ENCODE measurements at regions not wholly inside any gene's neighbourhood (a gene's known extent, or its start where the extent isn't known, plus 50 kb on each side); places are given as distances from the start of the nearest gene placed in this dataset.
A peak's percentile ranks its signal among the peaks of the same experiment; 100 is the strongest.
"Not testable (repeated sequence)": the region's sequence is repeated elsewhere in the genome, so short reads cannot be mapped to it uniquely, and the experiment has no call there.

DNA sequence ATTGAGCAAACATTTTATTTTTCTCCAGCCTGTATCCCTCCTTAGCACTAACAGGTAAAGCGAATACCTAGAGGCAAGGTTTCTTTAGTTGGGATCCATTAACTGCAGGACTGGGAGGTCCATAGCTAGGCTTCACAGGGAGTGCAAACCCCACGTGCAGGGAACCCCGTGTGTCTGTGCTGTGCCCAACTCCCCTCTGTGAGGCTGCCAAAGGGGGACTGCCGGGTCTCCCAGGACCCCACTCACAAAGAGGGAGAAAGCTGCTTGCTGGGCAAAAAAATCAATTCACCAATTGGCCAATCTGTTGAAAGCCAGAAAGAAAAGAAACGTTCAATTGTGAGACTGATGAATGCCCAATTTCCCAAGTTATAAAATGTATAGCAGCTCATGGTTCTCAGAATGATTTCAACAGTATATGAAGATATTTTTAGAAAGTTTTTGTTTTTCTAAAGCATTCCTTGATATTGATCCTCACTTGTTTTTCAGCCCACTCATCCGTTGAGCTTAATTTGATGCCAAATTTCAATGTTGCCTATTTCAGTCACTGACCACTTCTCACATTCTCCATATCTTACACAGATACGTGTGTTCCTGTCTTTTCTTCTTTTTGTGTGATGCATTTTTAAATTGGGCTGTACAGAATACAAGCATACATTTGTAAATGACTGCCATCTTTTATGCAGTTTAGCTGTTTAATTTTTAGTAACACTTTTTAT, 202.7 kb upstream of the PRSS58 start:
- no peak for DNase-seq

DNA sequence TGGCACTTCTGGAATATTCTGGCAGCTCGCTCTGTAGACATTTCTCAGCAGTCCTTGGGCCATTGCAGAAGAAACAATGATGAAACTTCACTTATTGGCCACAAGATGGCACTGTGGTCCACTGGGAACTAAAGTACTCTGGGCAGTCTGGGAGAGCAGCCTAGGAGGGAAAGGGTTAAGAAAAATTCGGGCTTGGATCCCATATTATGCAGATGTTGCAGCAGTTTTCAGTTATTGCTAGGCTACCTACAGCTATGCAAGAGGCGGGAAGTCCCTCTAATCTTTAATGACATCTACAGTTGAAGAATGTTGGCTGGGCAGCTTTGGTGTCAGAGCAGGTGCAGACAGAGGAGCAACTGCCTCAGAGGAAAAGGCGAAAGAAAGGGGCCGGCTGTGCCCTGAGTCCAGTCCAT, 201.7 kb upstream of the PRSS58 start:
- peak; percentile 29 for DNase-seq

DNA sequence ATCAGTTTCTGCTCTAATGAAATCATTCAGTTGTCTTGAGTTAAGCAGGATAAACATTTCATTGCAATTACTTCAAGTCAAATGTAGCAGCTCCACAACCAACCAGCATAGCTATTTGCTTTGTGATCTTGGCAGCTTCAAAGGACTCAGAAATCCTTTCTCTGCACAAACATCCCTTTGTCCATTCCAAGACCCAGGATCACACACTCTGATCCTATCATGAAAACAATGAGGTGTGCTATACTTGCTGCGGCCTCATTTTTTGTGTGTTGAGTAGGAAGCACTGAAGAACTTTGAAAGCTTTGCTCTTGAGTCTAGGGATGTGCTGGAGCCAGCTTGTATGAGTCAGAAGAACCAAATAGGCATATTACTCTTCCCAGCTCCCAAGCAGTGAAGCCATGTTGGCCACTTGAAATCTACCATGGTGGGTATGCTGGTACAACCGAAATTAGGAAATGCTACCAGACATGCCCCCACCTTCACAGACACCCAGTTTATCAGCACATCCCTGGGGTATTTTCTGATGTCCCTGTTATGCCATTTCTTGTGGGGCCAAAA, 199.4 kb upstream of the PRSS58 start:
- no peak for DNase-seq

DNA sequence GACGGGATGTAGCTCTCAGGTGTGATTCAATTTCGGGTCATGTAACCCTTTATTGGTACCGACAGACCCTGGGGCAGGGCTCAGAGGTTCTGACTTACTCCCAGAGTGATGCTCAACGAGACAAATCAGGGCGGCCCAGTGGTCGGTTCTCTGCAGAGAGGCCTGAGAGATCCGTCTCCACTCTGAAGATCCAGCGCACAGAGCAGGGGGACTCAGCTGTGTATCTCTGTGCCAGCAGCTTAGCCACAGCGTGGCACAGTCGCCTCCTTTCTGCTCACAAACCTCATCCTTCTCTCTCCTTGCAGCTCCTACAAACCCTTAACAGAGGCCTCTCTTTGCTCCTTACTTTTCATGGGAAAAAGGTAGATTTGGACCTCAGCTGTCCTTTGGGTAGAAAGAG, 197.5 kb upstream of the PRSS58 start:
- no peak for DNase-seq

DNA sequence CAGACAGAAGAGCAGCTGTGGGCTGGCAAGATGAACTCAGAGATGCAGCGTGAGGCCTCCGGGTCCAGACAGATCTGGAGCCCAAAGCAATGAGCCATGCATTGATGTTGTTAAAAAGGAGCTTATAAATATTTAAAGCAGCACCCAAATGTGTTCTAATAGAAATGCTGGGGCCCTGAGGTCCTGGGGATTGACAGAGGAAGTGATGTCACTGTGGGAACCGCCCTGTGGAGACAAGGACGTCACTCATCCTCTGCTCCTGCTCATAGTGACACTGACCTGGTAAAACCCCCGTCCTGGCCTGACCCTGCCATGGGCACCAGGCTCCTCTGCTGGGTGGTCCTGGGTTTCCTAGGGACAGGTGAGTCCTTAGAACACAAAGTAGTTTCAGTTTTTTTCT, 197.0 kb upstream of the PRSS58 start:
- DNase-seq: no peak

DNA sequence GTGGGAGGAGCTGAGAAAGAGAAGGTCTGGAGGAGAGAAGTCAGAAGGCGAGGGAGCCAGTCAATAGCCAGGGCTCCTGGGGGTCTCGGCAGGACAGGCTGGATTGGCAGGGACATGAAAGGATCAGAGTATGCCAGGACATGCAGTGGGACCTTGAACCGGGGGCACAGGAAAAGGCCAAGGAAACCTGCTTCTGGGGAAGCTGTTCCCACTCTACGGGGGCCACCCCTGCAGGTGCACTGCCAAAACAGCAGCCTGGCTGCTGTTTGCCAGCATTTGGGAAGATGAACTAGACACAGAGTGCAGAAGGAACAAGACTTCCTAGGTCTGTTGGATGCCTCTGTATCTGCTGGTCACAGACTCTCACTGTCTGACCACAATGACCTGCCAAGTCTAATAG, 194.9 kb upstream of the PRSS58 start:
- no peak for DNase-seq

DNA sequence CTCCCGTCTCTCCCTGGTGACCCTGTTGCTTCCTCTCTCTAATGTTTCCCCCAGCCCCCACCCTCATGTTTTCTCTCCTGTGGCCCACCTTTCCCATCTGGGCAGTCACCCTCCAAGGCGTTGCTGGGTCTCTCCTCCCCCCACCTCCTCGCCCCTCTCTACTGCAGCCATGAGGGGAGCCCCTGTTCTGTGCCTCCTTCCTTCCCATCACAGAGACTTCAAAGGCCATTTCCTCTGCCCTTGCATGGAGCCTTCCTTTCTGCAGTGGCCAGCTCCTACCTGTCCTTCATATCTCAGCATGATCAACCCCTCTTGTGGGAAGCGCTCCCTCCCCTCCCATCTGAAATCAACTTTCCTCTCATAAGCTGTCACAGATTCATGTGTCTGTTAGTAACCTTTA, 194.0 kb upstream of the PRSS58 start:
- DNase-seq: no peak

DNA sequence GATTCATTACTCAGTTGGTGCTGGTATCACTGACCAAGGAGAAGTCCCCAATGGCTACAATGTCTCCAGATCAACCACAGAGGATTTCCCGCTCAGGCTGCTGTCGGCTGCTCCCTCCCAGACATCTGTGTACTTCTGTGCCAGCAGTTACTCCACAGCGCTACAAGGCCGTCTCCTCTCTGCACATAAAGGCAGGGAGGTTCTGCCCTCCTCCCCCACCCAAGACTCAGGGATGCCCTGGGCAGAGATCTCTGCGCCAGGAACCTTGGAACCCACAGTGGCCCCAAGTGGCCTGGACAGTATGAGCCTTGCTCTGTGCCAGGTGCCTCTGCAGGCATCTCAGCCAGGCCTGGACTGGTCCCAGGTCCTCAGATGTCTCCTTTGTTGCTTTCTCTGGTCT, 193.4 kb upstream of the PRSS58 start:
- DNase-seq: no peak

DNA sequence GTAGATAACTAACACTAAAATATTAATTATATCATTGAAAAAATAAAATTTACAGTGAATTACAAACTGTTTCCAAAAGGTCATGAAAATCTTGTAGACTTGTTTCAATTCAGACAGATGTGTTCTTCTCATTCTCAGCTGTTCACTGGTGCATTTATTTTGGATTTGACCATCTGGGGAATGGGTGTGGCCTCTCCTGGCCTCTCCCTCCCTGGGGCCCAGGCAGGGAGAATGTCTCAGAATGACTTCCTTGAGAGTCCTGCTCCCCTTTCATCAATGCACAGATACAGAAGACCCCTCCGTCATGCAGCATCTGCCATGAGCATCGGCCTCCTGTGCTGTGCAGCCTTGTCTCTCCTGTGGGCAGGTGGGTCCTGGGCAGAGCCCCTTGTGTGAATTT, 192.8 kb upstream of the PRSS58 start:
- no peak for DNase-seq

DNA sequence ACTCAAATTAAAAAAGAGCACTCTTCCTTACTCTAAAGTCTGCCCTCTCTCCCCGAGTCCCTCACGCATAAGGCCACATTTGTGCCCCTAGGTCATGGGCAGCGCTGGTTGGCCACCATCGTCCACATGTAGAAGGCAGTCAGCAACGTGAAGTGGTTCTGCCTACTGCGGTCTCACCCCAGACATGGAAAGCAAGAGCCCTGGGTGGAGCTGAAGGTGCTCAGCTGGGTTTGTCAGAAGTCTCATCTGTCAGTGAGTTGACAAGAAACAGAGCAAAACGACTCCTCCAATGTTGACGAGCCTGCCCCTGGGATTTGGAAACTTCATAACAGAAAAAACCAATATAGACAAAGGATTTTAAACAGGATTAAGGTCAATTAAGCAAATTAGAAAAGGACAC, 192.3 kb upstream of the PRSS58 start:
- no peak for DNase-seq

DNA sequence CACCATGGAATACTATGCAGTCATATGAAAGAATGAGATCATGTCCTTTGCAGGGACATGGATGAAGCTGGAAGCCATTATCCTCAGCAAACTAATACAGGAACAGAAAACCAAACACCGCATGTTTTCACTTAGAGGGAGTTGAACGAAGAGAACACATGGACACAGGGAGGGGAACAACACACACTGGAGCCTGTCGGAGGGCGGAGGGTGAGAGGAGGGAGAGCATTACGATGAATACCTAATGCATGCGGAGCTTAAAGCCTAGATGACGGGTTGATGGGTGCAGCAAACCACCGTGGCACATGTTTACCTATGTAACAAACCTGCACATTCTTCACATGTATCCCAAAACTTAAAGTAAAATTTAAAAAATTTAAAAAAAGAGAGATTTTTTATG, 191.0 kb upstream of the PRSS58 start:
- DNase-seq: not testable (repeated sequence)

DNA sequence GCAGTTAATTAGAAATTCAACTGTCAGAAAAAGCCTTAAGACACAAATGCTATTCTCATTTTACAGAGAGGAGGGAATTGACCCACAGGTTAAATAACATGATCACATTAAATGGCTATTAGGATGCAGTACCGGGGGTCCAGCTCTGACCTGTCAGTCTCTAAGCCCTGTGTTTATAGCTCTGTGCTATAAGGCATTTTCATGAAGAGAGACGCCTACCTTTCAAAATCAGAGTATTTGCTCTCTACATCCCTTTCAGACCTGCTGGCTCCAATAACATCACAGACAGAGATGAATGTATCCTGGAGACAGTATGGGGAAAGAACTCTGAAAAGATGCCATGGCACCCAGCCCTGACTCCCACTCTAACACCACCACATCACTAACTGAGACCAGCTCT, 189.9 kb upstream of the PRSS58 start:
- no peak for DNase-seq

DNA sequence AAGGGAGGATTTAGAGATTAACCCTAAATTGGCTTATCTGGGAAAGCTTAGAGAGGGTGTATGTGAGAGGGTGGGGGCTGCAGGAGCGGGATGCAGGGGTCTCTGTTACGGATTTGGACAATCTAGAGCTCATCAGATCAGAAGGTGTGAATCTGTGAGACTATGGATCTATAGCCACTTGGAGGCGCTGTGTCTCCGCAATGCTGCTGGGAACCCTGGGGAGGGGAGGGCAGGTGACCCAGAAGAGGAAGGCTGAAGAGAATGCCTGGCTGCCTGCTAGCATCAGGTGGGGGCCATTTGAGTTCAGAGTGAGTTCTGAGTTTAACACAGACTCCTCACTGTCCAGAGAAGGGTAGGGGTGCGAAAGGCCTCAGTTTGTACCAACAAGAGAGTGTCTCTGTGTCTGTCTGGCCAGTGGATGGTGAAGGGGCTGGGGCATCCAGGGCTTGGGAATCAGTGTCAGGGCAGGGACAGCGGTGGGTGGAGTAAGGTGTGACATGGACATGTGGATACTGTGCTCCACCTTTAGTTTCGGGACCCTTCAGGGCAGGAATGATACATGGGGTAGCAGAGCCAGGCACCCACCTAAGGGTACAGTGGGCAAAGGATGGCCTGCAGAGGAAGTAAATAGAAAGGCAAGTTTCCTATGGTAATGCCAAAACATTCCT, 187.3 kb upstream of the PRSS58 start:
- no peak for DNase-seq

DNA sequence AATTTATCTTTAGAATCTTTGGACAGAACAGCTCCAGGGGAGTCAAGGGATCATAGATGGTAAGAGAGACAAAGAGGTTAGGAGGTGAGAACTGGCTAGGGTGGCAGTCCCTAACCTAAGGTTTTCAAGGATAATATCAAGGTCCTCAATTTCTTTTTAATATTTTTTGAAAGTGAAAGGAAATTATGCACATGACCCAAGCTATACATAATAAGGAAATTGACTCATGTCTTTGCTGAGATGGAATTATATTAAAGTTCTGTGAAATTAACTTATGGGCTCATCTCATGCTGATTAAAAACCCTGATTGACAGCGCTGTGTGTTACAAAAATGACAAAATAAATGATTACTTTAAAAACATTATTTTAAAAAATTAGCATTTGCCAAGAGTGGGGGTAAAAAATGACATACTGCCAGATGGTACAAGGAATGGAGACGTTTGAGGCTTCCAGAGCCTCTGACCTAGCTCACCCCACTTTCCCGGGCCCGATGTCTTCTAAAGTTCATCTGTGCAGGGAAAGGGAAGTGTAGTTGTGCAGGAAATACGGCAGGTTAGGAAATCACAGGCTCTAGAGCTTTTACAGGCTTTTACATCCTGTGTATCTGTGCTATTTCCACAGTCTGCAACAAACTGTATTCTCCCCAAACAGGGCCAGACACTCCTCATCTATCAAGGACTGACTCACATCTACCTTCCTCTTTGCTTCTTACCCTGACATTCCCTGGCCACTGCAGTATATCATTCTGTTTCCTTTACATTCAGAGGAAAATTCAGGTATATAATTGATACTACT, 185.6 kb upstream of the PRSS58 start:
- DNase-seq: no peak

DNA sequence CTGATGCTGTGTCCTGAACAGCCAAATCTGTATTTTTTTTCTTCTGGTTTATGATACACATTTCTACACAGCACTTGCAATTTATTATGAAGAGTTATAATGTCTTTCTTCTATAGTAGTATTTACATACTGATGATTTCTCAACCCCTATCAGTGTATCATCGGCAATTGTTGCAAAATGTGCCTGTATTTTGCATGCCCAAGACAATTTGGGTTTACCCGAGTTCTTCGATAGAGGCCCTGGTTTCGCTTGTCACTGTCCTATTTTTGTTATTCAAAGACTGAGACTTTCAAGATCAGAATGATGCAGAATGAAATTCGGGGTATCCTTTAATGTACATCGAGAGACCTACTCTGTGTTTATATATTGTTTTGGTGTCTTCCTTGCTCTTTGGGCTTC, 184.5 kb upstream of the PRSS58 start:
- no peak for DNase-seq

DNA sequence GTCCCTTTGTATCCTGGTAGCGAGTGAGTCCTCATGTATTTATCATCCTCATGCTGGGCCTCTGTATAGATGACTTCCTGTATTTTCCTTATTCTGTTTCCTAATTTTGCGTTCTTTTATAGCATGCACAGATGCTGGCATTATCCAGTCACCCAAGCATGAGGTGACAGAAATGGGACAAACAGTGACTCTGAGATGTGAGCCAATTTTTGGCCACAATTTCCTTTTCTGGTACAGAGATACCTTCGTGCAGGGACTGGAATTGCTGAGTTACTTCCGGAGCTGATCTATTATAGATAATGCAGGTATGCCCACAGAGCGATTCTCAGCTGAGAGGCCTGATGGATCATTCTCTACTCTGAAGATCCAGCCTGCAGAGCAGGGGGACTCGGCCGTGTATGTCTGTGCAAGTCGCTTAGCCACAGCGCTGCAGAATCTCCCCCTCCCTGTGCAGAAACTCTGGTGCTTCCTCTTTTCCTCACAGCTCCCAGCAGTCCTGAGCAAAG, 183.1 kb upstream of the PRSS58 start:
- no peak for DNase-seq

DNA sequence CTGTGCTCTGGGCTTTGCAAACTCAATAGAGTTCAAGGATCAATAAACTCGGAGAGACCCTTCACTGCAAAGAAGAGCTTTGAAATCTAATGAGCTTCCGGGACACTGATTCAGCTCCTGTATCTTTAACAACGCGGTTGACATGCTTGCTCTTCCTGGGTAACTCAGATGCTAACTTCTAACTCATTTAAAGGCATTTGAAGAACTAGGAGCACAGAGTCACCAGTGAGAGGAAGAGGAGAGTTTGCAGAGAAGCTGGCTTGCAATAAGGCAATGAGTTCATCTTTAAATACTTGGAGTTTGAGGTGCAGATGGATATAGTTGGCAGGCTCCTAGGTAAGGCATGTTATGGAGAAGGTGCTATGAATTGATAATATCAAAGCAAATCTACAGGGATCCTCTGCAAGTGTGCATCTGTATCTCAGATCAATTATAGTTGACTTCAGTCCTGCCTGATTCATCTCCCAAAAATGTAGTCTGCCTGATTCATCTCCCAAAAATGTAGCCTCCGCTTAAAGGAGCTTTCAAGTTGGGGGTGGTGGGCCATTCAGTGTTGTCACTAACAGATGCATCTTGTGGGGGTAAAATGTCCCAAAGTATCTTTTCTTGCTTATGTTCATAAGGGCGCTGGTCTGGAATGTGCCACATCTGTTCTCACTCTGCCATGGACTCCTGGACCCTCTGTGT, 182.5 kb upstream of the PRSS58 start:
- DNase-seq: no peak

DNA sequence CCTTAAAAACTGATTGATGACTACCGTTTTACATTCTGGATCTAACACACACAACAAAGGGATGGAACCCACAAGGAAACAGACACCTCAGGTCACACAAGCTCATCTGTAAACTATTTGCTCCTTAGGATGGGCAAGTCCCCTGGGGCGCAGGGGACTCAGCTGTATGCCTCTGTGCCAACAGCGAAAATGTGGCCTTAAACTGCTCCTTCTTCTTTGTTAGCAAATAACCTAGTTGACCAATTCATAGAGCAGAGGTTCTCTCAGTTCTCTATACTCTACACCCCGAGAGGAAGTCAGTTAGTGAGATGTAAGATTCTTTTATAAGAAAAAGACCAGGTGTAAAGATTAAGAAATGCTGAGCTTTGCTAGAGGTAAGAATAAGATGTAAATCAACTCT, 181.9 kb upstream of the PRSS58 start:
- DNase-seq: no peak

DNA sequence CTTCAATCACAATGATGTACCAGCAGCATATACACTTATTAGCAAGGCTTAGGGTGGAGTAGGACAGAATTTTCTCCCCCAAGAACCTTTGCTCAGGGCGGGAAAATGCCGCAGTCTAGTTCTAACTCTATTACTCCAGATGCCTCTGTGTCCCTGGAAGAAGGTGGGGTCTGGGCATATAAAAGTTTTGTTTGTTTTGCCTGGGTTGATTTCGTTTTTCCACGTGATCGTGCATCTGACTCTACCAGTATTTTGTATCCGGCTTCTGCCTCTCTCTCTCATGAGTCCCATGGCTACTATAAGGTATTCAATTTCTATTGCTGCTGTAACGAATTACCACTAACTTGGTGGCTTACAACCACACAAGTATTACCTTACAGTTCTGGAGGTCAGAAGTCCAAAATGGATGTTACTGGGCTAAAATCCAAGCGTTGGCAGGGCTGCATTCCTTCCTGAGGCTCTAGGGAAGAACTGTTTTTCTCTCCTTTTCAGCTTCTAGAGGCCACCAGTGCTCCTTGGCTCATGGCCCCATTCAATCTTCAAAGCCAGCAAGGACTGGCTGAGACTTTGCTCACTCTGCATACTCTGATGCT, 181.2 kb upstream of the PRSS58 start:
- DNase-seq: no peak

DNA sequence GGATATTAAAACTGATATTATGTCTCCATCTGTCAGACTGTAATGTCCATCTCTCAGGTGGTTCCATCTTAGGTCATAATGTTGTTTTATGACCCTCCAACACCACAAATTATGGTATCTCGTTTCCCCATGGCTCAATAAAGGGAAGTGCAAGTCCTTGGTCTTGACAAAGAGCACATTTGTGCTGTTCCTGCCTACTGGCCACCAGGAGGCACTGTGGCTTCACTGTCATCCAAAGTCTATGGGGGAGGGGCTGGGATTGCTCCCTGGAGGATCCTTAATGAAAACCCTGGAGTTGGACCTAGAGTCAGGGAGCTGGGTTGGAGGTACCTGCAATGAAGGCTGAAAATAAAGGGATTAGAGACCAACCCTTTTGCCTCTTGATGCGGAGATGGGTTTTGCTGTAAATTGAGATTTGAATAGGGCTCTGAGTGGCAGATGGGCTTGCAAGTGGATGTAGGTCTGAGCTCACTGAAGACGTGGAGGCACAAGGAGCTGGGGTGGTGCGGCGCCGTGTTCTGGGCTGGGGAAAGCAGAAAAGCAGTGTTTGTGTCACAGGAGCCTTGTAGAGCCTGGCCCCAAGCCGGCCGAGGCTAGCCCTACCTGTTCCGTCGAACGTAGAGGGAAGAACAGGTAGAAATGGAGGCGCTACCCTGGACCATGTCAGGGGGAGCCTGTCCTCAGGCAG, 180.5 kb upstream of the PRSS58 start:
- no peak for DNase-seq

DNA sequence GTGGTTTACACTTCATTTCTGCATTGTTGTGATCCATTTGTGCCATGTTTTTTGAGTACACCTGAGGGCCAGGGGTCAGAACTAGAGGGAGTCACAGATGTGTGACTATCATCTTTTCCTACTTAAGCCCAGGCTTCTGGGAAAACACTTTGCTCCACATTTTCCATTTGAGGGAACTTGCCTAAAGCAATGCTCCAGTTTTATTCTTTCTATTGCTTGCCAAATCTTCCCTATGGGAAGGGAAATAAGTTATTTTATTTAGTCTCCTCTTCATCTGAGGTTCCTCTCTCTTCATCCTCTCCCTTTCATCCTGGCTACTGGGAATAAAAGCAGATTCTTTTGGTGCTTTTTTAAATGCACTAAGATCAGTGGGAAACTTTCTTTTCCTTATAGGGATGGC, 179.9 kb upstream of the PRSS58 start:
- DNase-seq: no peak

DNA sequence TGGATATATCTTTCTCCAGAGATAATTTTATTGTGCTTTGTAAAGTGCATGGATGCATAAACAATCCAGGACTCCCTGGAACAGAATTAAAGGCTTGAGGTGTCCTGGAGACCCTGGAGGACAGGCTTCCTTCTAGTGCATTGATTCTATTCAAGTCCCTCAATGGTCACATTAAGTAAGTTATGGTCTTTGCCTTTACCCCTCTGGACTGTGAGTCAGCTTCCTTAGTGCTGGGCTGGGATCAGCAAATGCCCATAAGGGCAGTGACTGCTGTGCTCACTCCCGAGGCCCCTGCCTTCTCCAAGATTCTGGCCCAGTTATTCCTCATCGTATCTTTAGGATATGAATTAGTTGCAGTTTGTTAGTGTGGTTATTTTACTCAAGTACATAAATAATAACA, 178.7 kb upstream of the PRSS58 start:
- DNase-seq: no peak
